ENCODE measurements at regions not wholly inside any gene's neighbourhood (a gene's known extent, or its start where the extent isn't known, plus 50 kb on each side); places are given as distances from the start of the nearest gene placed in this dataset.

- Histone ChIP-seq H3K4me1 (ENCODE audit: control insufficient read depth in 1 of 2, insufficient read depth in 2 of 2, low read length in 2 of 2) (no peaks in the 10 kb centered on the region), H3K36me3 (replicated peaks in 1 of 2; ENCODE audit: control insufficient read depth in 1 of 2, insufficient read depth in 2 of 2, low read length in 2 of 2) (no peaks in the 10 kb centered on the region), H3K9ac (ENCODE audit: insufficient read depth, low read length, poor library complexity, severe bottlenecking) (no peak overlapping the region), H3K4me2 (replicated peaks; ENCODE audit: extremely low read depth, low read length, poor library complexity, severe bottlenecking) (no peak overlapping the region), H3K27ac (ENCODE audit: low read depth in 1 of 2, low read length in 2 of 2) (no peak overlapping the region), H4K20me1 (ENCODE audit: insufficient read depth, low read length) (no peaks in the 10 kb centered on the region), H3K9me3 (replicated peaks in 1 of 2; ENCODE audit: control insufficient read depth in 1 of 2, insufficient read depth in 1 of 2, low read length in 2 of 2) (no peaks in the 10 kb centered on the region), H2AFZ (ENCODE audit: insufficient read depth, low read depth, low read length, poor library complexity, severe bottlenecking) (no peak overlapping the region), H3K4me3 (replicated peaks in 1 of 3; ENCODE audit: low read depth in 2 of 3, low read length in 3 of 3) (no peak overlapping the region), H3K79me2 (ENCODE audit: insufficient read depth, low read length) (no peaks in the 10 kb centered on the region), H3K27me3 (ENCODE audit: control insufficient read depth in 2 of 2, insufficient read depth in 2 of 2, low read length in 2 of 2) (peaks cover 0 to 2% of the 10 kb centered on the region in 2 donors)
- WGBS (ENCODE audit: insufficient coverage) = no CpG with 5 or more reads among the region's 5 CpGs
- no peaks in the 10 kb centered on the region for H3K9me3 Mint-ChIP-seq
- H3K4me3 Mint-ChIP-seq = no peak overlapping the region
- no peak for TF ChIP-seq CTCF (IDR thresholded peaks at IDR 0.05)
- intact Hi-C loops (cut with micrococcal nuclease) = no loop called here
- DNase-seq = no peak
- H3K4me1 Mint-ChIP-seq = no peaks in the 10 kb centered on the region
- H3K27ac Mint-ChIP-seq = no peak overlapping the region
- no peaks in the 10 kb centered on the region for H3K36me3 Mint-ChIP-seq
- H3K27me3 Mint-ChIP-seq (ENCODE audit: low read depth in 3 of 3) = peaks cover 0 to 3% (median 1%) of the 10 kb centered on the region in 3 donors
These were observed 218.6 kb downstream of the OGFRL1 start for GRCh38 chr6:71507183-71507582.

DNA sequence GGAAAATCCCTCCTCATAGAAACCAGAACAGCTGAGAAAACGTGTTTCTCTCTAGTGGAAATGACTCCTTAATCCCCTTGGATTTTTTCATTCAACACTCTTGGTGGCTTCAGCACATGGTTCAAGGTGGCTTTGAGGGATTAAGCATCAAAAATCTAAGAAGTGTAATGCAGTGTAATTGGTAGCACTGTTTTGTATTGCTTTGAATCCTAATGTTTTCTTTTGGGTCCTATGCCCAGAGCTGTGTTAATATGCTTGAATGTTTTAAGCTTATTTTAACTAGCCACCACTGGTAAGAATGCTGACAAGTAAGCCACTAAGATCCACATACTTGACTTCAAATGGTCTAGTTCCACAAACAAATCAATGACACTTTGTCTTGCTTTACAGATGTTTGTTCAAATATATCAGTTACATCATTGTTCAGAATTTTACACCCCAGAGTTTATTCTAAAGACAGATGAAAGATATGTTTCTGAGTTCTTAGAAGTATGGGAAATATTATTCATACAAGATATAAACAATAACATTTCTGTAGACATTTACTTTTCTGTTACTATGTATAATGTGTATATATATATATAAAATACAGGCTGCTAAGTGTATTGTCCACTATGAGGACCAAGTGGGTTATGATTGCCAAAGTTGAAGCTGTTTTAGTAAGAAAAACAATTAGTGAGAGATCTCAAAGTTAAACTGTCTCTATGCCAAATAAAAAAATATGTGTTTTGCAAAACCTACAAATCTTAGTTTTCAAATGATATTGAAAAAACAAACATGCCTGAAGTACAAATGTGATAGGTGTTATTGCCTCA, 220.8 kb downstream of the OGFRL1 start:
- Histone ChIP-seq H3K4me2 (replicated peaks; ENCODE audit: extremely low read depth, low read length, poor library complexity, severe bottlenecking) (no peak overlapping the region), H3K36me3 (replicated peaks in 1 of 2; ENCODE audit: control insufficient read depth in 1 of 2, insufficient read depth in 2 of 2, low read length in 2 of 2) (no peaks in the 10 kb centered on the region), H3K4me3 (replicated peaks in 1 of 3; ENCODE audit: low read depth in 2 of 3, low read length in 3 of 3) (no peak overlapping the region), H3K9me3 (replicated peaks in 1 of 2; ENCODE audit: control insufficient read depth in 1 of 2, insufficient read depth in 1 of 2, low read length in 2 of 2) (no peaks in the 10 kb centered on the region), H3K27ac (ENCODE audit: low read depth in 1 of 2, low read length in 2 of 2) (no peak overlapping the region), H3K9ac (ENCODE audit: insufficient read depth, low read length, poor library complexity, severe bottlenecking) (no peak overlapping the region), H3K79me2 (ENCODE audit: insufficient read depth, low read length) (no peaks in the 10 kb centered on the region), H4K20me1 (ENCODE audit: insufficient read depth, low read length) (no peaks in the 10 kb centered on the region), H2AFZ (ENCODE audit: insufficient read depth, low read depth, low read length, poor library complexity, severe bottlenecking) (no peak overlapping the region), H3K27me3 (ENCODE audit: control insufficient read depth in 2 of 2, insufficient read depth in 2 of 2, low read length in 2 of 2) (peaks cover 0 to 2% of the 10 kb centered on the region in 2 donors), H3K4me1 (ENCODE audit: control insufficient read depth in 1 of 2, insufficient read depth in 2 of 2, low read length in 2 of 2) (no peaks in the 10 kb centered on the region)
- WGBS (ENCODE audit: insufficient coverage) = no CpG with 5 or more reads among the region's 1 CpG
- no peaks in the 10 kb centered on the region for H3K9me3 Mint-ChIP-seq
- no peak for TF ChIP-seq CTCF (IDR thresholded peaks at IDR 0.05)
- H3K27ac Mint-ChIP-seq = no peak overlapping the region
- intact Hi-C loops (cut with micrococcal nuclease) = no loop called here
- no peak for DNase-seq
- H3K4me3 Mint-ChIP-seq = no peak overlapping the region
- peaks cover 2% of the 10 kb centered on the region for H3K4me1 Mint-ChIP-seq
- H3K27me3 Mint-ChIP-seq (ENCODE audit: low read depth in 3 of 3) = peaks cover 0 to 4% (median 3%) of the 10 kb centered on the region in 3 donors
- H3K36me3 Mint-ChIP-seq = no peaks in the 10 kb centered on the region

Measured in CD14-positive monocyte (primary cell).